ENCODE measurements at regions not wholly inside any gene's neighbourhood (a gene's known extent, or its start where the extent isn't known, plus 50 kb on each side); places are given as distances from the start of the nearest gene placed in this dataset.
"Not testable (repeated sequence)": the region's sequence is repeated elsewhere in the genome, so short reads cannot be mapped to it uniquely, and the experiment has no call there.

DNA sequence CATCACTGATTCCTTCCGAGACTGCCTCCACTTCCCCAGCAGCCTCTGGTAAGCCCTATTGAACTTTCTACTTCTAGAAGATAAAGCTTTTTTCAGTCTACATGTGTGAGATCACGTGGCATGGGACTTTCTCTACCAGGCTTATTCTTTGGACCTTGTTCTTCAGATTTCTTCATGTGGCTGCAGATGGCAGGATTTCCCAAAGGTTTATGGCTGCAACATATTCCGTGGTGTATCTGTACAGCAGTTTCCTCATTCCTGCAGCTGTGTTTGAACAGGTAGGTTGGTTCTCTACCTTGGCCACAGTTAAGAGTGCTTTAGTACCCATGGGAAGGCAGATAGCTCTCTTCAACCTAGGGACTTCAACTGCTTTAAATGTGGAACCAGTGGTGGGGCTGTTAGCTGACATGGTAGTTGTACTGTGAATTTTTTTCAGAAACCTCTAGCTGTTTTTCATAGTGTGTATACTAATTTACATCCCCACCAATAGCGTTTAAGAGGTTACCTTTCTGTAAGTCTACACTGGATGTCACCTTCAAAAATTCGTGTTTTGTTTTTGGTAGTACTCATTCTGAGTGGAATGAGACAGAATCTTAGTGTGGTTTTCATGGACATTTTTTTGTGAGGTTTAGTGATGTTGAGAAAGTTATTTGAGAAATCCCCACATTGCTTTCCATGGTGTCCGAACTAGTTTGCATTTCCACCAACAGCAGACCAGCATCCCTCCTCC, 158.6 kb downstream of the CCDC74A start:
- H4K20me1 ChIP-seq (ENCODE audit: insufficient read depth); H3K9me3 ChIP-seq (ENCODE audit: insufficient read depth, low read depth); DNase-seq; H3K9me2 ChIP-seq (ENCODE audit: insufficient read depth); H3K4me2 ChIP-seq; POLR2A ChIA-PET (ENCODE audit: unreplicated experiment); H3F3A ChIP-seq (ENCODE audit: insufficient read depth, low read depth); H3K27ac ChIP-seq; H3K27me3 ChIP-seq (ENCODE audit: insufficient read depth, low read depth); H3K36me3 ChIP-seq (ENCODE audit: low read depth); intact Hi-C loops (cut with micrococcal nuclease; ENCODE audit: unreplicated experiment); H2AFZ ChIP-seq; CTCF ChIA-PET; BruUV-seq (replicated peaks); H3K4me1 ChIP-seq (replicated peaks; ENCODE audit: insufficient read depth); H3K4me3 ChIP-seq; H3K79me2 ChIP-seq (ENCODE audit: low read depth): not testable (repeated sequence)

DNA sequence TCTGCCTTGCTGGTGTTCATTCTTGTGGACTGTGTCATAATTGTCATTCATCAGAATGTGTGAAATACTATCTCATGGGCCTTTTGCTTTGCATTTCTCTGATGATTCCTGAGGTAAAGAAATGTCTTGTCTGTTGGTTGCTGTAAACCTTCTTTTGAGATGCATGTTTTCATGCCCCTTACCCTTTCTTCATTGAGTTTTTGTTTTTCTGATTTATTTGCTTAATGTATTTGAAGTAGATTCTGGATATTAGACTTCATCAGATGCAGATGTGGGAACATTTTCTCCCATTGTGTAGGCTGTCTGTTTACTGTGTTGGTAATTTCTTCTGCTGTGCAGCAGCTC, 159.2 kb downstream of the CCDC74A start:
- H3K4me2 ChIP-seq; H3K4me3 ChIP-seq; H3K27ac ChIP-seq; POLR2A ChIA-PET (ENCODE audit: unreplicated experiment); H3K36me3 ChIP-seq (ENCODE audit: low read depth); H3K79me2 ChIP-seq (ENCODE audit: low read depth); DNase-seq; H3K27me3 ChIP-seq (ENCODE audit: insufficient read depth, low read depth); H2AFZ ChIP-seq; CTCF ChIA-PET; intact Hi-C loops (cut with micrococcal nuclease; ENCODE audit: unreplicated experiment); BruUV-seq (replicated peaks); H3K4me1 ChIP-seq (replicated peaks; ENCODE audit: insufficient read depth); H3K9me3 ChIP-seq (ENCODE audit: insufficient read depth, low read depth); H3F3A ChIP-seq (ENCODE audit: insufficient read depth, low read depth); H4K20me1 ChIP-seq (ENCODE audit: insufficient read depth); H3K9me2 ChIP-seq (ENCODE audit: insufficient read depth): not testable (repeated sequence)

DNA sequence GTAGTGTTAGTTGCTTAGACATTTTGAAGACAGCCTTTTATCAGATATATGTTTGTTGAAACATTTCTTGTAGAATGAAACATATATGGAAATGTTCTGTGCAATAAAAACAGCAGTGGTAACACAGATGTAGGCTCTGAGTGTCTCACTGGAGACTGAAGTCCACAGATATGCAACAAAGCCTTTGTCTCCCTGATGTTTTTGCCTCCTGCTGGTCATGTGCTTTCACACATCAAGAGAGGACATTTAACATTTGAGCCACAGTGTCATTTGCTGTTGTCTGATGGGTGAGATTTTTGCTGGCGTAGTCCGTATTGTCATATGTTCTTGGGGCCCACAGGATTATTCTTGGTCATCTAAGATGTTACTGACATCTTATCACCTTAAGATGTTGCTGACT, 161.4 kb downstream of the CCDC74A start:
- DNase-seq; H4K20me1 ChIP-seq (ENCODE audit: insufficient read depth); H3K27ac ChIP-seq; H3K4me3 ChIP-seq; POLR2A ChIA-PET (ENCODE audit: unreplicated experiment); H2AFZ ChIP-seq; H3K36me3 ChIP-seq (ENCODE audit: low read depth); H3K9me3 ChIP-seq (ENCODE audit: insufficient read depth, low read depth); H3K4me1 ChIP-seq (replicated peaks; ENCODE audit: insufficient read depth); BruUV-seq (replicated peaks); intact Hi-C loops (cut with micrococcal nuclease; ENCODE audit: unreplicated experiment); H3F3A ChIP-seq (ENCODE audit: insufficient read depth, low read depth); H3K9me2 ChIP-seq (ENCODE audit: insufficient read depth); H3K27me3 ChIP-seq (ENCODE audit: insufficient read depth, low read depth); CTCF ChIA-PET; H3K4me2 ChIP-seq; H3K79me2 ChIP-seq (ENCODE audit: low read depth): not testable (repeated sequence)

DNA sequence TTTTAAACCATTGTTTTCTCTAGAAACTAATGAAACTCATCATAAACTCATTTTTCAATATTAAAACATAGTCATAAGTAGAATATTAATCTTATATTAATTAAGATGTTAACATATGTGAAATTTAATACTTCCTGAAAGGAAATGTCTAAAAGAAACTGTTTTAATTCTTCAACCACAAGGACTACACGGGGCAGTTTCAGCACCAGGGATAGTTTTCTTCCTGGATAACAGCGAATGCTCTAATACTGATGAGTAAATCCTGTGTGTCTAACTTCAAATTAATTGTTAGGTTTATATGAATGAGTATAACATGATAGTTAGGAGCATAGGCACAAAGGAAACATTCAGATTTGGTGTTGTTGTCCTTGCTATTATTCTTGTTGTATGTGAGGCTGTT, 183.6 kb downstream of the CCDC74A start:
- H3K4me1 ChIP-seq (replicated peaks; ENCODE audit: insufficient read depth); H4K20me1 ChIP-seq (ENCODE audit: insufficient read depth); H3K9me3 ChIP-seq (ENCODE audit: insufficient read depth, low read depth); H3K4me3 ChIP-seq; BruUV-seq (replicated peaks); DNase-seq; intact Hi-C loops (cut with micrococcal nuclease; ENCODE audit: unreplicated experiment); CTCF ChIA-PET; H3K4me2 ChIP-seq; H3K36me3 ChIP-seq (ENCODE audit: low read depth); POLR2A ChIA-PET (ENCODE audit: unreplicated experiment); H2AFZ ChIP-seq; H3K27ac ChIP-seq; H3K79me2 ChIP-seq (ENCODE audit: low read depth); H3K9me2 ChIP-seq (ENCODE audit: insufficient read depth); H3F3A ChIP-seq (ENCODE audit: insufficient read depth, low read depth); H3K27me3 ChIP-seq (ENCODE audit: insufficient read depth, low read depth): not testable (repeated sequence)

DNA sequence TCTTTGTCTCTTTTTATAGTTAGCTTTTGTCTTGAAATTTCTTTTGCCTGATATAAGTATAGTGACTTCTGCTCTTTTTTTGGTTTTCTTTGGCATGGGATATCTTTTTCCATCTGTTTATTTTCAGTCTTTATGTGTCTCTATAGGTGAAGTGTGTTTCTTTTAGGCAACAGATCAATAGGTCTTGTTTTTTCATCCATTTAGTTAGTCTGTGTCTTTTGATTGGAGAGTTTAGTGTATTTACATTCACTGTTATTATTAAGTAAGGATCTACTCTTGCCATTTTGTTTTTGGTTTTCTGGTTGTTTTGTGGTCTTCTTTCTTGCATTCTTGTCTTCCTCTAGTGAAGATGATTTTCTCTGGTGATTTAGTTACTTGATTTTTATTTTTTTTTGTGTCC, 190.2 kb downstream of the CCDC74A start:
- H3K9me2 ChIP-seq (ENCODE audit: insufficient read depth); H3K4me2 ChIP-seq; H3K79me2 ChIP-seq (ENCODE audit: low read depth); DNase-seq; H3K27ac ChIP-seq; H3K9me3 ChIP-seq (ENCODE audit: insufficient read depth, low read depth); H3K4me3 ChIP-seq; BruUV-seq (replicated peaks); H3K4me1 ChIP-seq (replicated peaks; ENCODE audit: insufficient read depth); CTCF ChIA-PET; POLR2A ChIA-PET (ENCODE audit: unreplicated experiment); H2AFZ ChIP-seq; H3K36me3 ChIP-seq (ENCODE audit: low read depth); H3K27me3 ChIP-seq (ENCODE audit: insufficient read depth, low read depth); intact Hi-C loops (cut with micrococcal nuclease; ENCODE audit: unreplicated experiment); H4K20me1 ChIP-seq (ENCODE audit: insufficient read depth); H3F3A ChIP-seq (ENCODE audit: insufficient read depth, low read depth): not testable (repeated sequence)

DNA sequence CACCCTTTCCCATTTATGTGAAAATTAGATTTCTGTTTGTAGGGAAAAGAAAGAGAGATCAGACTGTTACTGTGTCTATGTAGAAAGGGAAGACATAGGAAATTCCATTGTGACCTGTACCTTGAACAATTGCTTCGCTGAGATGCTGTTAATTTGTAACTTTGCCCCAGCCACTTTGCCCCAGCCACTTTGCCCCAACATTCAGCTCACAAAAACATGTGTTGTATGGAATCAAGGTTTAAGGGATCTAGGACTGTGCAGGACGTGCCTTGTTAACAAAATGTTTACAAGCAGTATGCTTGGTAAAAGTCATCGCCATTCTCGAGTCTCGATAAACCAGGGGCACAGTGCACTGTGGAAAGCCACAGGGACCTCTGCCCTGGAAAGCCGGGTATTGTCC, 193.5 kb downstream of the CCDC74A start:
- H2AFZ ChIP-seq; H3K27me3 ChIP-seq (ENCODE audit: insufficient read depth, low read depth); H4K20me1 ChIP-seq (ENCODE audit: insufficient read depth); H3F3A ChIP-seq (ENCODE audit: insufficient read depth, low read depth); H3K9me3 ChIP-seq (ENCODE audit: insufficient read depth, low read depth); H3K27ac ChIP-seq; H3K4me3 ChIP-seq; POLR2A ChIA-PET (ENCODE audit: unreplicated experiment); BruUV-seq (replicated peaks); DNase-seq; H3K4me1 ChIP-seq (replicated peaks; ENCODE audit: insufficient read depth); CTCF ChIA-PET; intact Hi-C loops (cut with micrococcal nuclease; ENCODE audit: unreplicated experiment); H3K79me2 ChIP-seq (ENCODE audit: low read depth); H3K36me3 ChIP-seq (ENCODE audit: low read depth); H3K4me2 ChIP-seq; H3K9me2 ChIP-seq (ENCODE audit: insufficient read depth): not testable (repeated sequence)

DNA sequence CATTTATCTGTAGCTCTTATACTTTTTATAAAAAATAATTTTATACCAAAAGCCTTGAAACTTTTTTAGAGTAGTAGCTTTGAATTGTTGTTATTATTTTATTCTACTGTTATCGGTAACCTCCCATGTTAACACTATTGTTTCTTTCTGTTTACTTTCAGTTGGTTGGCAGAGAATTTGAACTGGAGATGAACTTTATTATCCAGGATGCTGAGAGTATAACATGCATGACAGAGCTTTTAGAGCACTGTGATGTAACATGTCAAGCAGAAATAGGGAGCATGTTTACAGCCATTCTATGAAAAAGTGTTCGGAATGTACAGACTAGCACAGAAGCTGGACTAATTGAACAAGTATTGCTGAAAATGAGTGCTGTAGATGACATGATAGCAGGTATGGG, 194.6 kb downstream of the CCDC74A start:
- H3K27ac ChIP-seq; H3K27me3 ChIP-seq (ENCODE audit: insufficient read depth, low read depth); BruUV-seq (replicated peaks); DNase-seq; H3K9me3 ChIP-seq (ENCODE audit: insufficient read depth, low read depth); H3K4me2 ChIP-seq; CTCF ChIA-PET; H4K20me1 ChIP-seq (ENCODE audit: insufficient read depth); POLR2A ChIA-PET (ENCODE audit: unreplicated experiment); H3F3A ChIP-seq (ENCODE audit: insufficient read depth, low read depth); H2AFZ ChIP-seq; H3K4me3 ChIP-seq; H3K4me1 ChIP-seq (replicated peaks; ENCODE audit: insufficient read depth); H3K36me3 ChIP-seq (ENCODE audit: low read depth); H3K9me2 ChIP-seq (ENCODE audit: insufficient read depth); H3K79me2 ChIP-seq (ENCODE audit: low read depth); intact Hi-C loops (cut with micrococcal nuclease; ENCODE audit: unreplicated experiment): not testable (repeated sequence)
